ENCODE measurements at regions not wholly inside any gene's neighbourhood (a gene's known extent, or its start where the extent isn't known, plus 50 kb on each side); places are given as distances from the start of the nearest gene placed in this dataset.
"Not testable (repeated sequence)": the region's sequence is repeated elsewhere in the genome, so short reads cannot be mapped to it uniquely, and the experiment has no call there.

GRCh38 chr13:99689955-99690354 is 188.7 kb downstream of the TM9SF2 start:
- H3K9me3 ChIP-seq (ENCODE audit: control insufficient read depth, low read depth, low read length) = no peaks in the 10 kb centered on the region
- peaks cover 4% of the 10 kb centered on the region for H3K27me3 ChIP-seq (ENCODE audit: control insufficient read depth, insufficient read depth, low read length)
- DNase-seq = no peak
- H3K36me3 ChIP-seq (ENCODE audit: control insufficient read depth, insufficient read depth, low read length) = no peaks in the 10 kb centered on the region
- no CpG with 5 or more reads among the region's 6 CpGs for WGBS (ENCODE audit: insufficient coverage, low lambda C conversion rate)
- no peak overlapping the region for H3K27ac ChIP-seq (ENCODE audit: low read length)
- H3K4me3 ChIP-seq (ENCODE audit: low read length) = no peak overlapping the region
- peaks cover 26% of the 10 kb centered on the region for H3K4me1 ChIP-seq (ENCODE audit: control insufficient read depth, insufficient read depth, low read length)

- H3K9me3 ChIP-seq (ENCODE audit: control insufficient read depth, low read depth, low read length) = no peaks in the 10 kb centered on the region
- peaks cover 4% of the 10 kb centered on the region for H3K27me3 ChIP-seq (ENCODE audit: control insufficient read depth, insufficient read depth, low read length)
- no peak overlapping the region for H3K4me3 ChIP-seq (ENCODE audit: low read length)
- H3K27ac ChIP-seq (ENCODE audit: low read length) = no peak overlapping the region
- peaks cover 26% of the 10 kb centered on the region for H3K4me1 ChIP-seq (ENCODE audit: control insufficient read depth, insufficient read depth, low read length)
- H3K36me3 ChIP-seq (ENCODE audit: control insufficient read depth, insufficient read depth, low read length) = no peaks in the 10 kb centered on the region
- no CpG with 5 or more reads among the region's 4 CpGs for WGBS (ENCODE audit: insufficient coverage, low lambda C conversion rate)
- no peak for DNase-seq
Observed at GRCh38 chr13:99688776-99689175, 187.5 kb downstream of the TM9SF2 start.

- peaks cover 4% of the 10 kb centered on the region for H3K27me3 ChIP-seq (ENCODE audit: control insufficient read depth, insufficient read depth, low read length)
- no peaks in the 10 kb centered on the region for H3K9me3 ChIP-seq (ENCODE audit: control insufficient read depth, low read depth, low read length)
- H3K36me3 ChIP-seq (ENCODE audit: control insufficient read depth, insufficient read depth, low read length) = no peaks in the 10 kb centered on the region
- DNase-seq = peak in 1 of 2 donors; percentile 46
- H3K27ac ChIP-seq (ENCODE audit: low read length) = peak overlapping the region; percentile 76
- no peak overlapping the region for H3K4me3 ChIP-seq (ENCODE audit: low read length)
- H3K4me1 ChIP-seq (ENCODE audit: control insufficient read depth, insufficient read depth, low read length) = peaks cover 26% of the 10 kb centered on the region
- 56% methylated on average over 2 of the region's 5 CpGs for WGBS (ENCODE audit: insufficient coverage, low lambda C conversion rate)
Observed at GRCh38 chr13:99687723-99688397, 186.6 kb downstream of the TM9SF2 start.

- peaks cover 26% of the 10 kb centered on the region for H3K4me1 ChIP-seq (ENCODE audit: control insufficient read depth, insufficient read depth, low read length)
- no peaks in the 10 kb centered on the region for H3K36me3 ChIP-seq (ENCODE audit: control insufficient read depth, insufficient read depth, low read length)
- H3K27ac ChIP-seq (ENCODE audit: low read length) = peak overlapping the region; percentile 76
- peak; percentile 80 to 92 for DNase-seq
- H3K9me3 ChIP-seq (ENCODE audit: control insufficient read depth, low read depth, low read length) = no peaks in the 10 kb centered on the region
- H3K27me3 ChIP-seq (ENCODE audit: control insufficient read depth, insufficient read depth, low read length) = peaks cover 4% of the 10 kb centered on the region
- no peak overlapping the region for H3K4me3 ChIP-seq (ENCODE audit: low read length)
- no CpG with 5 or more reads among the region's 6 CpGs for WGBS (ENCODE audit: insufficient coverage, low lambda C conversion rate)
Observed at GRCh38 chr13:99686944-99687411, 185.7 kb downstream of the TM9SF2 start.

- peaks cover 26% of the 10 kb centered on the region for H3K4me1 ChIP-seq (ENCODE audit: control insufficient read depth, insufficient read depth, low read length)
Observed at GRCh38 chr13:99686157-99686572, 184.9 kb downstream of the TM9SF2 start.

GRCh38 chr13:99681695-99682094 is 180.4 kb downstream of the TM9SF2 start:
- WGBS (ENCODE audit: insufficient coverage, low lambda C conversion rate) = no CpG with 5 or more reads among the region's 7 CpGs
- peaks cover 13% of the 10 kb centered on the region for H3K4me1 ChIP-seq (ENCODE audit: control insufficient read depth, insufficient read depth, low read length)
- H3K36me3 ChIP-seq (ENCODE audit: control insufficient read depth, insufficient read depth, low read length) = no peaks in the 10 kb centered on the region
- H3K9me3 ChIP-seq (ENCODE audit: control insufficient read depth, low read depth, low read length) = no peaks in the 10 kb centered on the region
- H3K27ac ChIP-seq (ENCODE audit: low read length) = no peak overlapping the region
- no peaks in the 10 kb centered on the region for H3K27me3 ChIP-seq (ENCODE audit: control insufficient read depth, insufficient read depth, low read length)
- no peak overlapping the region for H3K4me3 ChIP-seq (ENCODE audit: low read length)
- no peak for DNase-seq

More at GRCh38 chr13:99686157-99686572, 184.9 kb downstream of the TM9SF2 start:
- no CpG with 5 or more reads among the region's 5 CpGs for WGBS (ENCODE audit: insufficient coverage, low lambda C conversion rate)
- DNase-seq = peak; percentile 86 to 94
- Histone ChIP-seq H3K4me3 (ENCODE audit: low read length) (no peak overlapping the region), H3K27me3 (ENCODE audit: control insufficient read depth, insufficient read depth, low read length) (peaks cover 4% of the 10 kb centered on the region), H3K36me3 (ENCODE audit: control insufficient read depth, insufficient read depth, low read length) (no peaks in the 10 kb centered on the region), H3K27ac (ENCODE audit: low read length) (peak overlapping the region; percentile 76), H3K9me3 (ENCODE audit: control insufficient read depth, low read depth, low read length) (no peaks in the 10 kb centered on the region)

- WGBS (ENCODE audit: insufficient coverage, low lambda C conversion rate) = 74% methylated on average over 3 of the region's 8 CpGs
- Histone ChIP-seq H3K36me3 (ENCODE audit: control insufficient read depth, insufficient read depth, low read length) (no peaks in the 10 kb centered on the region), H3K9me3 (ENCODE audit: control insufficient read depth, low read depth, low read length) (no peaks in the 10 kb centered on the region), H3K4me3 (ENCODE audit: low read length) (no peak overlapping the region), H3K4me1 (ENCODE audit: control insufficient read depth, insufficient read depth, low read length) (no peaks in the 10 kb centered on the region), H3K27ac (ENCODE audit: low read length) (no peak overlapping the region), H3K27me3 (ENCODE audit: control insufficient read depth, insufficient read depth, low read length) (no peaks in the 10 kb centered on the region)
- no peak for DNase-seq
Observed at GRCh38 chr13:99677116-99677951, 176.1 kb downstream of the TM9SF2 start.

GRCh38 chr13:99671746-99672145 is 170.5 kb downstream of the TM9SF2 start:
- Histone ChIP-seq H3K36me3 (ENCODE audit: control insufficient read depth, insufficient read depth, low read length) (no peaks in the 10 kb centered on the region), H3K4me1 (ENCODE audit: control insufficient read depth, insufficient read depth, low read length) (no peaks in the 10 kb centered on the region), H3K27me3 (ENCODE audit: control insufficient read depth, insufficient read depth, low read length) (no peaks in the 10 kb centered on the region), H3K4me3 (ENCODE audit: low read length) (no peak overlapping the region), H3K9me3 (ENCODE audit: control insufficient read depth, low read depth, low read length) (no peaks in the 10 kb centered on the region), H3K27ac (ENCODE audit: low read length) (no peak overlapping the region)
- WGBS (ENCODE audit: insufficient coverage, low lambda C conversion rate) = no CpG with 5 or more reads among the region's 4 CpGs
- DNase-seq = no peak

GRCh38 chr13:99669096-99669495 is 167.8 kb downstream of the TM9SF2 start:
- H3K27ac ChIP-seq (ENCODE audit: low read length) = not testable (repeated sequence)

GRCh38 chr13:99666146-99666805 is 165.0 kb downstream of the TM9SF2 start:
- no peaks in the 10 kb centered on the region for H3K9me3 ChIP-seq (ENCODE audit: control insufficient read depth, low read depth, low read length)
- WGBS (ENCODE audit: insufficient coverage, low lambda C conversion rate) = 100% methylated on average over 1 of the region's 8 CpGs
- no peaks in the 10 kb centered on the region for H3K36me3 ChIP-seq (ENCODE audit: control insufficient read depth, insufficient read depth, low read length)
- H3K27ac ChIP-seq (ENCODE audit: low read length) = no peak overlapping the region
- H3K4me3 ChIP-seq (ENCODE audit: low read length) = no peak overlapping the region
- DNase-seq = no peak
- H3K27me3 ChIP-seq (ENCODE audit: control insufficient read depth, insufficient read depth, low read length) = peaks cover 12% of the 10 kb centered on the region
- H3K4me1 ChIP-seq (ENCODE audit: control insufficient read depth, insufficient read depth, low read length) = no peaks in the 10 kb centered on the region

More at GRCh38 chr13:99669096-99669495, 167.8 kb downstream of the TM9SF2 start:
- WGBS (ENCODE audit: insufficient coverage, low lambda C conversion rate) = no CpG with 5 or more reads among the region's 8 CpGs
- DNase-seq; H3K27me3 ChIP-seq (ENCODE audit: control insufficient read depth, insufficient read depth, low read length); H3K4me3 ChIP-seq (ENCODE audit: low read length); H3K36me3 ChIP-seq (ENCODE audit: control insufficient read depth, insufficient read depth, low read length); H3K9me3 ChIP-seq (ENCODE audit: control insufficient read depth, low read depth, low read length); H3K4me1 ChIP-seq (ENCODE audit: control insufficient read depth, insufficient read depth, low read length): not testable (repeated sequence)
